IMR-90 (cell line): ENCODE measurements at regions not wholly inside any gene's neighbourhood (a gene's known extent, or its start where the extent isn't known, plus 50 kb on each side); places are given as distances from the start of the nearest gene placed in this dataset.

Experiments used
- ATAC-seq: fragments of 200-7000 bp; cut with Tn5 transposase; 2 replicates; pipeline ENCODE4 v1.9.1; 2020; ENCODE audit warnings: low read depth, mild to moderate bottlenecking, moderate library complexity
- BruUV-seq: library from RNA; stranded (reverse); fragments of 400-500 nt; replicated peaks from 2 replicates; lab custom pipeline; 2021; lab: Mats Ljungman, UMichigan
- CTCF ChIA-PET: fragments of 300-600 bp; formaldehyde crosslinking; extraction: SDS; loops from one replicate; lab custom pipeline; 2021; ENCODE audit warnings: antibody characterized with exemption; lab: Yijun Ruan, JAX
- POLR2A ChIA-PET: fragments of 300-600 bp; sonication (Branson Sonifier 250); formaldehyde crosslinking; loops from one replicate; lab custom pipeline; 2022; ENCODE audit warnings: antibody characterized with exemption; ENCODE audit not compliant: unreplicated experiment; lab: Charles Lee
- DNase-seq: peaks from one replicate; pipeline ENCODE4 v3.0.0; 2013
- H2AFZ ChIP-seq: replicated peaks from 2 replicates; pipeline ENCODE3; 2013; ENCODE audit warnings: low read length, mild to moderate bottlenecking; ENCODE audit not compliant: poor library complexity
- H2AK5ac ChIP-seq: 2 replicates; pipeline ENCODE4 v1.6.1; 2013; ENCODE audit warnings: low read depth, low read length, inconsistent platforms
- H2AK9ac ChIP-seq: replicated peaks from 2 replicates; pipeline ENCODE3; 2013; ENCODE audit warnings: mild to moderate bottlenecking, low read depth, low read length, moderate library complexity; ENCODE audit not compliant: poor library complexity
- H2BK120ac ChIP-seq: 2 replicates; pipeline ENCODE4 v1.6.1; 2013; ENCODE audit warnings: low read depth, low read length, inconsistent platforms
- H2BK15ac ChIP-seq: 3 replicates; pipeline ENCODE4 v1.6.1; 2013; ENCODE audit warnings: low read depth, low read length, inconsistent platforms
- H2BK20ac ChIP-seq: 2 replicates; pipeline ENCODE4 v1.6.1; 2013; ENCODE audit warnings: low read depth, mild to moderate bottlenecking, inconsistent platforms, low read length, moderate library complexity
- H2BK5ac ChIP-seq: 2 replicates; pipeline ENCODE4 v1.6.1; 2013; ENCODE audit warnings: mild to moderate bottlenecking, low read depth, low read length, inconsistent platforms; ENCODE audit not compliant: poor library complexity, severe bottlenecking
- H3K14ac ChIP-seq: replicated peaks from 2 replicates; pipeline ENCODE4 v1.6.1; 2013; ENCODE audit warnings: low read depth, low read length, inconsistent platforms
- H3K18ac ChIP-seq: 2 replicates; pipeline ENCODE4 v1.6.1; 2013; ENCODE audit warnings: low read depth, low read length, control low read depth
- H3K23ac ChIP-seq: 2 replicates; pipeline ENCODE4 v1.6.1; 2013; ENCODE audit warnings: low read depth, low read length, inconsistent platforms
- H3K27ac ChIP-seq: 2 replicates; pipeline ENCODE4 v1.5.1; 2013; ENCODE audit warnings: mild to moderate bottlenecking, control low read depth, low read length; ENCODE audit not compliant: insufficient read depth
- H3K27me3 ChIP-seq: 2 replicates; pipeline ENCODE4 v1.6.1; 2013; ENCODE audit warnings: low read length; ENCODE audit not compliant: control insufficient read depth, insufficient read depth
- H3K36me3 ChIP-seq: 2 replicates; pipeline ENCODE4 v1.6.1; 2013; ENCODE audit warnings: low read length, mixed read lengths; ENCODE audit not compliant: control insufficient read depth, insufficient read depth
- H3K4ac ChIP-seq: 2 replicates; pipeline ENCODE4 v1.6.1; 2013; ENCODE audit warnings: low read depth, low read length, inconsistent platforms
- H3K4me1 ChIP-seq: 2 replicates; pipeline ENCODE4 v1.6.1; 2013; ENCODE audit warnings: low read length, mixed read lengths; ENCODE audit not compliant: control insufficient read depth, insufficient read depth
- H3K4me2 ChIP-seq: 2 replicates; pipeline ENCODE4 v1.6.1; 2013; ENCODE audit warnings: low read depth, mild to moderate bottlenecking, control low read depth, low read length, moderate library complexity
- H3K4me3 ChIP-seq: 2 replicates; pipeline ENCODE4 v1.5.1; 2013; ENCODE audit warnings: low read depth, mild to moderate bottlenecking, control low read depth, low read length, moderate library complexity; ENCODE audit not compliant: insufficient read depth
- H3K56ac ChIP-seq: 2 replicates; pipeline ENCODE4 v1.6.1; 2013; ENCODE audit warnings: low read length, inconsistent platforms; ENCODE audit not compliant: insufficient read depth; ENCODE audit errors: extremely low read depth
- H3K79me1 ChIP-seq, 2 experiments: 2 replicates each; pipeline ENCODE4 v1.6.1; 2013; ENCODE audit warnings: low read length in 2 of 2, inconsistent platforms in 1 of 2, low read depth in 1 of 2
- H3K9ac ChIP-seq: 2 replicates; pipeline ENCODE4 v1.6.1; 2013; ENCODE audit warnings: low read depth, low read length, control low read depth
- H3K9me1 ChIP-seq: 2 replicates; pipeline ENCODE4 v1.6.1; 2013; ENCODE audit warnings: low read length, inconsistent platforms; ENCODE audit not compliant: insufficient read depth
- H3K9me3 ChIP-seq: 2 replicates; pipeline ENCODE4 v1.6.1; 2013; ENCODE audit warnings: low read length; ENCODE audit not compliant: control insufficient read depth, insufficient read depth
- H4K20me1 ChIP-seq: 2 replicates; pipeline ENCODE4 v1.6.1; 2013; ENCODE audit warnings: low read length, inconsistent platforms; ENCODE audit not compliant: insufficient read depth
- H4K5ac ChIP-seq: 2 replicates; pipeline ENCODE4 v1.6.1; 2013; ENCODE audit warnings: mild to moderate bottlenecking, low read depth, low read length, control low read depth
- H4K8ac ChIP-seq, 2 experiments: 2 replicates each; pipeline ENCODE4 v1.6.1; 2013; ENCODE audit warnings: low read depth in 2 of 2, low read length in 2 of 2, control low read depth in 1 of 2, inconsistent platforms in 1 of 2
- H4K91ac ChIP-seq: 2 replicates; pipeline ENCODE4 v1.6.1; 2013; ENCODE audit warnings: low read depth, low read length, inconsistent platforms; ENCODE audit not compliant: insufficient read depth
- CHD1 ChIP-seq: IDR thresholded peaks from 2 replicates; pipeline ENCODE4 v1.6.1; 2012; ENCODE audit warnings: low read depth, low read length, improper control_type of control experiment
- FOS ChIP-seq: fragments of 150-350 bp; IDR thresholded peaks from 2 replicates; pipeline ENCODE4 v1.6.1; 2016; ENCODE audit warnings: low read depth, low read length
- MAFK ChIP-seq: IDR thresholded peaks from 2 replicates; pipeline ENCODE4 v1.6.1; 2012; ENCODE audit warnings: low read depth, low read length, improper control_type of control experiment
- RAD21 ChIP-seq: IDR thresholded peaks from 2 replicates; pipeline ENCODE4 v1.6.1; 2012; ENCODE audit warnings: low read length, improper control_type of control experiment
- RFX5 ChIP-seq: IDR thresholded peaks from 2 replicates; pipeline ENCODE4 v1.8.0; 2012; ENCODE audit warnings: low read depth, mild to moderate bottlenecking, low read length, moderate library complexity
- WGBS, 2 experiments: methylation state at CpG; one replicate each; pipeline versions ENCODE4 v1.1.5 to v1.1.7; 2013; ENCODE audit warnings: missing lambda C conversion rate in 2 of 2; ENCODE audit not compliant: insufficient read length in 1 of 2; ENCODE audit errors: extremely low coverage in 2 of 2; 5-methylcytosine and 5-hydroxymethylcytosine counted together
- dilution Hi-C: fragments of 300-500 bp; cut with HindIII; formaldehyde crosslinking; loops from one replicate; pipeline ENCODE4 v1.14.3; 2018; ENCODE audit warnings: low sequenced_read_pairs; ENCODE audit not compliant: unreplicated experiment
- in situ Hi-C: fragments of 300-500 bp; cut with MboI; formaldehyde crosslinking; loops from 3 replicates; pipeline ENCODE4 v1.14.3; 2019; ENCODE audit warnings: low sequenced_read_pairs, inconsistent platforms, mixed read lengths
- intact Hi-C: fragments of 100-400 bp; cut with micrococcal nuclease; formaldehyde crosslinking; loops from 2 replicates; pipeline ENCODE4 v1.10.0; 2022

DNA sequence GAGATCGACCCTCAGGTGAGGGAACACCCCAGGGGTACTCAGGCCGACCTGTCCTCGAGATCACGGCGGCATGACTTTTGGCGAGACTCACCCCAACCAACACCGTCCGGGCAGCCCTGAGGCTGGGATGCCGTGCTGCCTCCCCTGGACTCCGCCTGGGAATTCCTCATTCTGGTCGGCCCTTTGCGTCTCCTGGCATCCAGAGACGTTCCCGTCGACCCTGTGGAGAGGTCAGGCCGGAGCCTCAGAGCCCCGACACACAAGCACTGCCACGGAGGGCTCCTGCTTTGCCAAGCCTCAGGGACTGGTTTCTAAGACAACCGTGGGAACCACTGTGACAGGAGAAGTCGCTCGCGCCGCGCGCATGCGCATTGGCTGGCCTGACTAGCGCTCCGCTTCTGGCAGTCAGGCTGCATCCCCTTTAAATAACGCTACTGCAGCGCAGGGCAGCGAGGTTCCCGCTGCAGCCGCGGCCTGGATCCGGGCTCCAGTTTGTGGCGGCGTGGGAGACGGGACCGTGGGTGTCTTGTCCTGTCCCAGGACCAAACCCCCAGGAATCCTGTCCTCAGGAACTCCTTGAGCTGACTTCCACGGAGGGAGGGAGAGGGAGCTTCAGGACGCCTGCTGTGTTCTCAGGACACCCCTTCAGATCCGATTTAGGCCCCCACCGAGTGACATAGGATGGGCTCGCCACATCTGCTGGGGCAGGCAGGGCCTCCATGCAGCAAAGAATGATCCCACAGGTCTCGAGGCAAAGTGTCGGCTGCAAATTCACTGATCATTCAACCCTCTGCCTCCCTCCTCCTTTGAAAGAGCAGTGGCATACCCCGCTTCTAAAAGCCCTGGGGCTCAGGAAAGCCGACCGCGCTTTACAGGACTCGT is 163.2 kb upstream of the ZNF337 start:
- H3K4ac ChIP-seq: no peak overlapping the region
- no peak overlapping the region for H2AK5ac ChIP-seq
- ATAC-seq: no peak
- WGBS, 2 experiments: 35% methylated on average over 21 of the region's 51 CpGs; no CpG with 5 or more reads in 1 of the 2 experiments
- dilution Hi-C loops (no loop called here), in situ Hi-C loops (loop anchor here (25.0 kb wide), 3 partner anchors 127 to 873 kb away; partner anchors contain the start of gene APMAP), intact Hi-C loops (no loop called here)
- no peak overlapping the region for H3K14ac ChIP-seq
- no peaks in the 10 kb centered on the region for H3K36me3 ChIP-seq
- no peaks in the 10 kb centered on the region for H4K20me1 ChIP-seq
- no peak overlapping the region for H3K9ac ChIP-seq
- no peak overlapping the region for H3K27ac ChIP-seq
- no peak overlapping the region for H2AFZ ChIP-seq
- H2BK5ac ChIP-seq: no peak overlapping the region
- no peak overlapping the region for H3K56ac ChIP-seq
- ChIA-PET POLR2A (no interaction called here), CTCF (no interaction called here)
- H4K91ac ChIP-seq: no peak overlapping the region
- peaks cover 11% of the 10 kb centered on the region for H3K27me3 ChIP-seq
- H3K18ac ChIP-seq: no peak overlapping the region
- no peak overlapping the region for H2BK120ac ChIP-seq
- H2BK20ac ChIP-seq: no peak overlapping the region
- H3K4me2 ChIP-seq: no peak overlapping the region
- H3K9me3 ChIP-seq: no peaks in the 10 kb centered on the region
- no peak overlapping the region for H3K4me3 ChIP-seq
- TF ChIP-seq MAFK: no peak
- TF ChIP-seq CHD1: no peak
- TF ChIP-seq RAD21: no peak
- TF ChIP-seq FOS: no peak
- no peak for TF ChIP-seq RFX5
- no peak overlapping the region for H2BK15ac ChIP-seq
- H3K23ac ChIP-seq: no peak overlapping the region
- no peak overlapping the region for H4K8ac ChIP-seq
- H3K4me1 ChIP-seq: no peaks in the 10 kb centered on the region
- H4K5ac ChIP-seq: no peak overlapping the region
- no peak for DNase-seq
- no peak overlapping the region for H2AK9ac ChIP-seq
- no peaks in the 10 kb centered on the region for H3K9me1 ChIP-seq
- no peaks in the 10 kb centered on the region for H3K79me1 ChIP-seq
- no TSS peak for BruUV-seq
